ENCODE measurements at regions not wholly inside any gene's neighbourhood (a gene's known extent, or its start where the extent isn't known, plus 50 kb on each side); places are given as distances from the start of the nearest gene placed in this dataset.

DNA sequence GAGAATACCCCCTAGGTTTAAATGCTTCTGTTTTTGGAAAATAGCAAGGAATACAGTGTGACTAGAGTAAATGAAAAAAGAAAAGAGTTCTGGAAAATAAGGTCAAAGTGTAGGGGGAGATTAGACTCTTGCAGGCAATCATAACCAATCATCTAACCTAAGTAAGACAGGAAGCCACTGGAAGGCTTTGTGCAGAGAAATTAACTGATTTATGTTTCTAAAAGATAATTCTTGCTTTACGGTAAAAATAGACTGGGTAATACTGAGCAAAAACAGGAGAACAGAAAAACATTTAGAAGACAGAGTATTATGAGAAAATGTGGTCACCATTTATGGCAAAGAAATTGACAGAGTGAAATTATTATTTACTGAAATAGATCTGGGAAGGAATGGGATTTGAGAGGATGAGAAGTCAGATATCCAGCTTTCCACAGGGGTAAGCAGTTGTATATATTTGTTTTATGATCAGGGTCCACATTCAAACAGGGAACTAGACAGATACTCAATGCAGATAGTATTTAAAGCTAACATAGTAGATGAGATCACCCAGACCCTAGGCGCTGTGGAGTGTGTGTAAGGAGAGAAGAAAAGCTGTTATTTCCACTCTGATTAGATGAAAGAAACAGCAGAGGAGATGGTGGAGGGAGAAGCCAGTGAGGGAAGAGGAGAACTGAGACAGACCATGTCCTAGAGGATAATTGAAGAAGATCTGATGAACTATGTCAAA is 1225.3 kb downstream of the CDH11 start:
- TF ChIP-seq, protein P1, sequence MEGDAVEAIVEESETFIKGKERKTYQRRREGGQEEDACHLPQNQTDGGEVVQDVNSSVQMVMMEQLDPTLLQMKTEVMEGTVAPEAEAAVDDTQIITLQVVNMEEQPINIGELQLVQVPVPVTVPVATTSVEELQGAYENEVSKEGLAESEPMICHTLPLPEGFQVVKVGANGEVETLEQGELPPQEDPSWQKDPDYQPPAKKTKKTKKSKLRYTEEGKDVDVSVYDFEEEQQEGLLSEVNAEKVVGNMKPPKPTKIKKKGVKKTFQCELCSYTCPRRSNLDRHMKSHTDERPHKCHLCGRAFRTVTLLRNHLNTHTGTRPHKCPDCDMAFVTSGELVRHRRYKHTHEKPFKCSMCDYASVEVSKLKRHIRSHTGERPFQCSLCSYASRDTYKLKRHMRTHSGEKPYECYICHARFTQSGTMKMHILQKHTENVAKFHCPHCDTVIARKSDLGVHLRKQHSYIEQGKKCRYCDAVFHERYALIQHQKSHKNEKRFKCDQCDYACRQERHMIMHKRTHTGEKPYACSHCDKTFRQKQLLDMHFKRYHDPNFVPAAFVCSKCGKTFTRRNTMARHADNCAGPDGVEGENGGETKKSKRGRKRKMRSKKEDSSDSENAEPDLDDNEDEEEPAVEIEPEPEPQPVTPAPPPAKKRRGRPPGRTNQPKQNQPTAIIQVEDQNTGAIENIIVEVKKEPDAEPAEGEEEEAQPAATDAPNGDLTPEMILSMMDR (conservative IDR thresholded peaks at IDR 0.05), result no peak
- no peak for TF ChIP-seq ZFX (IDR thresholded peaks at IDR 0.05)

Measured in C4-2B (cell line).